Lung (tissue), 11 donors: ENCODE measurements at regions not wholly inside any gene's neighbourhood (a gene's known extent, or its start where the extent isn't known, plus 50 kb on each side); places are given as distances from the start of the nearest gene placed in this dataset.
A peak's percentile ranks its signal among the peaks of the same experiment; 100 is the strongest.
"Not testable (repeated sequence)": the region's sequence is repeated elsewhere in the genome, so short reads cannot be mapped to it uniquely, and the experiment has no call there.

Experiments
- ATAC-seq: fragments of 200-7000 bp; cut with Tn5 transposase; one replicate; pipeline ENCODE4 v1.9.1; 2020; ENCODE audit warnings: moderate number of reproducible peaks; ENCODE audit not compliant: insufficient read depth, low FRiP score
- DNase-seq, 3 donors: peaks; one replicate each; pipeline ENCODE4 v3.0.0-alpha.2; 2013 to 2017
- H3K27ac ChIP-seq, 2 donors: one replicate each; pipeline ENCODE4 v1.5.1; 2013; ENCODE audit warnings: mild to moderate bottlenecking in 2 of 2, moderate library complexity in 2 of 2, control low read depth in 1 of 2, inconsistent platforms in 1 of 2, low read depth in 1 of 2, low read length in 1 of 2
- H3K27me3 ChIP-seq, 3 donors: one replicate each; pipeline ENCODE4 v1.5.1; 2013; ENCODE audit warnings: low read length in 2 of 3; ENCODE audit not compliant: control insufficient read depth in 3 of 3, insufficient read depth in 3 of 3
- H3K36me3 ChIP-seq, 4 donors: one replicate each; pipeline ENCODE4 v1.5.1; 2013; ENCODE audit warnings: low read length in 4 of 4, mild to moderate bottlenecking in 1 of 4, moderate library complexity in 1 of 4; ENCODE audit not compliant: control insufficient read depth in 4 of 4, insufficient read depth in 4 of 4
- H3K4me1 ChIP-seq, 5 donors: one replicate each; pipeline ENCODE4 v1.5.1; 2013; ENCODE audit warnings: low read length in 5 of 5, mild to moderate bottlenecking in 2 of 5, moderate library complexity in 1 of 5; ENCODE audit not compliant: control insufficient read depth in 5 of 5, insufficient read depth in 5 of 5
- H3K4me3 ChIP-seq: one replicate; pipeline ENCODE4 v1.5.1; 2013; ENCODE audit warnings: mild to moderate bottlenecking, control low read depth, moderate library complexity
- H3K9ac ChIP-seq, 2 donors: one replicate each; pipeline ENCODE4 v1.5.1; 2013; ENCODE audit warnings: low read length in 2 of 2, control low read depth in 1 of 2; ENCODE audit not compliant: insufficient read depth in 1 of 2
- H3K9me3 ChIP-seq, 4 donors: one replicate each; pipeline ENCODE4 v1.5.1; 2013; ENCODE audit warnings: low read length in 3 of 4, mild to moderate bottlenecking in 1 of 4, moderate library complexity in 1 of 4; ENCODE audit not compliant: control insufficient read depth in 4 of 4, insufficient read depth in 3 of 4
- CTCF ChIP-seq: IDR thresholded peaks from 2 replicates; pipeline ENCODE4 v1.5.1; 2012; ENCODE audit warnings: mild to moderate bottlenecking; ENCODE audit errors: control extremely low read depth, extremely low read depth
- WGBS, 2 donors: extraction: QIAGEN DNeasy Blood & Tissue Kit; methylation state at CpG; one replicate each; pipeline ENCODE4 v1.1.7; 2013; 5-methylcytosine and 5-hydroxymethylcytosine counted together
- donor health status: control.
- donor health status: control.
- donor health status: Bipolar disorder and iron deficiency.
- donor health status: healthy.
- donor health status: DM: yes; HTN: yes; CAD: no.

GRCh38 chr20:40631119-40631631, 57.9 kb downstream of the MAFB start:
- H3K4me3 ChIP-seq, result no peak overlapping the region
- H3K27me3 ChIP-seq, result no peaks in the 10 kb centered on the region
- WGBS, 2 donors, result 86 to 91% methylated on average over 10 of the region's 10 CpGs
- H3K4me1 ChIP-seq, result peaks cover 0 to 7% (median 0%) of the 10 kb centered on the region in 5 donors
- H3K27ac ChIP-seq, result no peak overlapping the region
- peaks cover 0 to 2% (median 0%) of the 10 kb centered on the region in 4 donors for H3K9me3 ChIP-seq
- DNase-seq, result no peak
- TF ChIP-seq CTCF, result no peak
- ATAC-seq, result peak; percentile 15
- H3K36me3 ChIP-seq, result no peaks in the 10 kb centered on the region
- H3K9ac ChIP-seq, result no peak overlapping the region

DNA sequence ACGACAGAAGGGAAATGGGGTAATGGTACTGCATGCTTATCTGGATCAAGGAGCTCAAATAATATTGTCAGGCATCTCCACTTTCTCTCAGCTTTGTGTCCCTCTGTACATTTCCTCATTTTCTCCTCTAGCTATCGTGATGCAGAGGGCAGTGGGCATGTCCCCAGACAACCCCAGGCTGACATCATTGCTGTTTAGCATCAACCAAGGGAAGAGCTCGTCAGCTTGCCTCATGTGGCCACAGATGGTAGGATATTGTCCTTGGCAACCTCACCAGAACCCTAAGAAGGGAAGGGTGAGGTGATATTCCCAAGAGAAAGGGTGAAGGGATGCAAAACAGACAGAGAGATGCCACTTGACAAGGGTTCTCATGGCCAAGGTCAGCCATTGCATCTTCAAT, 58.3 kb downstream of the MAFB start:
- Histone ChIP-seq H3K4me3 (no peak overlapping the region), H3K27ac (no peak overlapping the region), H3K9ac (no peak overlapping the region), H3K4me1 (peaks cover 0 to 7% (median 0%) of the 10 kb centered on the region in 5 donors), H3K9me3 (peaks cover 0 to 2% (median 0%) of the 10 kb centered on the region in 4 donors), H3K27me3 (no peaks in the 10 kb centered on the region), H3K36me3 (no peaks in the 10 kb centered on the region)
- 77 to 85% methylated on average over 3 of the region's 3 CpGs for WGBS, 2 donors
- no peak for TF ChIP-seq CTCF
- ATAC-seq (no peak), DNase-seq (no peak)

DNA sequence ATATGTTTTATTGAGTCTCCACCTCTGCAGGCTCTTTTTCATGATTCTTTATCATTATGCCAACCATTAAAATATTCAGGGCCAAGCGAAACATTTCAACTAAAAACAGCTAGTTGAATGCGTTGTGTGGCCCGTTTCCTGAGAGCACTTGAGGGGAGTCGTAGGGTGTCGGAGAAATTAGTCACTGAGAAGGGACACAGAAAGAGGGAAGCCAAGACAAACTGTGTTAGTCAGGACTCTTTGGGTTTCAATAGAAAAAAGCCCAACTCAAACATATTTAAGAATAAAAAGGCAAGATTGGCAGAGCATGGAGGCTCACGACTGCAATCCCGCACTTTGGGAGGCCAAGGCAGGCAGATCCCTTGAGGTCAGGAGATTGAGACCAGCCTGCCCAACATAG, 58.9 kb downstream of the MAFB start:
- ATAC-seq, result no peak
- DNase-seq, result no peak
- 86 to 94% methylated on average over 7 of the region's 7 CpGs for WGBS, 2 donors
- Histone ChIP-seq H3K27me3 (no peaks in the 10 kb centered on the region), H3K9ac (no peak overlapping the region), H3K4me3 (no peak overlapping the region), H3K4me1 (peaks cover 0 to 7% (median 0%) of the 10 kb centered on the region in 5 donors), H3K36me3 (no peaks in the 10 kb centered on the region), H3K9me3 (peaks cover 0 to 2% (median 0%) of the 10 kb centered on the region in 4 donors), H3K27ac (no peak overlapping the region)
- no peak for TF ChIP-seq CTCF

- Histone ChIP-seq H3K9me3 (peaks cover 0 to 2% (median 0%) of the 10 kb centered on the region in 4 donors), H3K36me3 (no peaks in the 10 kb centered on the region), H3K9ac (no peak overlapping the region), H3K27me3 (no peaks in the 10 kb centered on the region), H3K4me1 (peaks cover 0 to 7% (median 0%) of the 10 kb centered on the region in 5 donors), H3K4me3 (no peak overlapping the region), H3K27ac (no peak overlapping the region)
- no peak for DNase-seq
- 84 to 87% methylated on average over 10 of the region's 10 CpGs for WGBS, 2 donors
- ATAC-seq, result no peak
- TF ChIP-seq CTCF, result no peak
These were observed 60.2 kb downstream of the MAFB start for GRCh38 chr20:40628877-40629276.

GRCh38 chr20:40619053-40619452, 70.0 kb downstream of the MAFB start:
- ATAC-seq, H3K4me3 ChIP-seq: not testable (repeated sequence)
- 94 to 97% methylated on average over 3 to 6 of the region's 7 CpGs for WGBS, 2 donors

More at GRCh38 chr20:40619053-40619452, 70.0 kb downstream of the MAFB start:
- not testable (repeated sequence) for H3K36me3 ChIP-seq, H3K27me3 ChIP-seq, H3K9ac ChIP-seq, H3K27ac ChIP-seq, H3K9me3 ChIP-seq, DNase-seq, H3K4me1 ChIP-seq
